ENCODE measurements at regions not wholly inside any gene's neighbourhood (a gene's known extent, or its start where the extent isn't known, plus 50 kb on each side); places are given as distances from the start of the nearest gene placed in this dataset.
"Not testable (repeated sequence)": the region's sequence is repeated elsewhere in the genome, so short reads cannot be mapped to it uniquely, and the experiment has no call there.

- WGBS, 2 donors = 35 to 38% methylated on average over 4 of the region's 4 CpGs
- DNase-seq = no peak
Observed at GRCh38 chr2:103401621-103402020, 639.8 kb downstream of the TMEM182 start.

DNA sequence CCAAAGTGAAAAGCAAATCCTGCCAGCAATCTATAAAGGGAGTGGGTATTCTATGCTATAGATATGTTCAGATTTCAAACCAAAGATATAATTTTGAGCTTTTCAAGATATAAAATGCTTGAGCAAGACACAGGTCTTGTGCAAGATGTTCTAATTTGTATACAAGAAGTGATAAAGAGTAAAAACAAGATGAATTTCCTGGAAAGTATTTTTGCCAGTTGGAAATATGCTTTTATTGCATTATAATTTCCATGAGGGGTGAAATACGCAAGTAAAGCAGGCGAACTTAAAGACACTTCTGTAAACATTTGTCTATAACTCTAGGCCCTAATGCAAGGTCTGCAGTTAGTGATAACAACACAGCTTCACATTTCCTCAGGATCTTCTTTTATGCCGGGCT is 640.5 kb downstream of the TMEM182 start:
- 81 to 90% methylated on average over 3 of the region's 3 CpGs for WGBS, 2 donors

More at GRCh38 chr2:103401621-103402020, 639.8 kb downstream of the TMEM182 start:
- Histone ChIP-seq H3K27me3 (no peaks in the 10 kb centered on the region), H3K27ac (no peak overlapping the region), H3K36me3 (ENCODE audit: low read depth, missing control alignments) (no peaks in the 10 kb centered on the region), H3K4me3 (no peak overlapping the region), H3K4me1 (no peaks in the 10 kb centered on the region), H3K9me3 (no peaks in the 10 kb centered on the region)
- TF ChIP-seq POLR2A (IDR thresholded peaks at IDR 0.05) (no peak), CTCF (IDR thresholded peaks at IDR 0.05) (no peak)
- intact Hi-C loops (cut with DNase I; ENCODE audit: low total_unique reads) = no loop called here

GRCh38 chr2:103402944-103403343 is 641.1 kb downstream of the TMEM182 start:
- Histone ChIP-seq H3K9me3 (no peaks in the 10 kb centered on the region), H3K36me3 (ENCODE audit: low read depth, missing control alignments) (no peaks in the 10 kb centered on the region), H3K27me3 (no peaks in the 10 kb centered on the region), H3K27ac (no peak overlapping the region), H3K4me1 (no peaks in the 10 kb centered on the region), H3K4me3 (no peak overlapping the region)
- no peak for TF ChIP-seq POLR2A (IDR thresholded peaks at IDR 0.05)
- TF ChIP-seq CTCF (IDR thresholded peaks at IDR 0.05) = no peak
- WGBS, 2 donors = 84 to 87% methylated on average over 5 of the region's 5 CpGs
- intact Hi-C loops (cut with DNase I; ENCODE audit: low total_unique reads) = no loop called here
- no peak for DNase-seq

More for the DNA sequence above, 640.5 kb downstream of the TMEM182 start:
- no peaks in the 10 kb centered on the region for H3K36me3 ChIP-seq (ENCODE audit: low read depth, missing control alignments)
- intact Hi-C loops (cut with DNase I; ENCODE audit: low total_unique reads) = no loop called here
- no peaks in the 10 kb centered on the region for H3K4me1 ChIP-seq
- H3K27ac ChIP-seq = no peak overlapping the region
- H3K4me3 ChIP-seq = no peak overlapping the region
- no peaks in the 10 kb centered on the region for H3K27me3 ChIP-seq
- H3K9me3 ChIP-seq = no peaks in the 10 kb centered on the region
- no peak for TF ChIP-seq CTCF (IDR thresholded peaks at IDR 0.05)
- no peak for TF ChIP-seq POLR2A (IDR thresholded peaks at IDR 0.05)
- DNase-seq = no peak

- 93 to 94% methylated on average over 5 of the region's 5 CpGs for WGBS, 2 donors
- H3K27me3 ChIP-seq; H3K4me3 ChIP-seq; DNase-seq; H3K27ac ChIP-seq; H3K36me3 ChIP-seq (ENCODE audit: low read depth, missing control alignments); H3K9me3 ChIP-seq; H3K4me1 ChIP-seq; intact Hi-C loops (cut with DNase I; ENCODE audit: low total_unique reads): not testable (repeated sequence)
Observed at GRCh38 chr2:103403388-103403787, 641.6 kb downstream of the TMEM182 start.

DNA sequence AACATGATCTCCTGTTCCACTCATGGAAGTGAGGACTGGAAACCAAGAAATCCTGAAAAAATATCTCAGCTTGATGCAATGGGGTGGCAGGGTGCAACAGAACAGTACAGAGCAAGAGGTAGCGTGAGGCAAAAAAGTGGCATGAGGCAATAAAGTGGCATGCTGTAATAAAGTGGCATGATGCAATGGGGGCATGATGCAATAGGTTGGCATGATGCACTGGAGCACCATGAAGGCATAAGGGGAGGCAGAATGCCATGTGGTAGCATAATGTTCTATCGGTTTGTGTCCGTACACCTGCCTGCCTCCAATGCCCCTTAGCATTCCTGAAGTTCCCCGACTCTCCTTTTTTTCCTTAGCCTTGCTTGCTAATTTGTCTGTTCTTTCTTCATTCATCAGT is 648.4 kb downstream of the TMEM182 start:
- no peak for TF ChIP-seq CTCF (IDR thresholded peaks at IDR 0.05)
- no peak for TF ChIP-seq POLR2A (IDR thresholded peaks at IDR 0.05)
- intact Hi-C loops (cut with DNase I; ENCODE audit: low total_unique reads) = no loop called here
- no peak for DNase-seq
- WGBS, 2 donors = 91 to 94% methylated on average over 4 of the region's 4 CpGs
- H3K9me3 ChIP-seq = no peaks in the 10 kb centered on the region
- no peaks in the 10 kb centered on the region for H3K36me3 ChIP-seq (ENCODE audit: low read depth, missing control alignments)
- H3K4me3 ChIP-seq = no peak overlapping the region
- no peaks in the 10 kb centered on the region for H3K4me1 ChIP-seq
- H3K27ac ChIP-seq = no peak overlapping the region
- no peaks in the 10 kb centered on the region for H3K27me3 ChIP-seq

All from testis (tissue), 2 donors.